Keratinocyte (primary cell): ENCODE measurements at regions not wholly inside any gene's neighbourhood (a gene's known extent, or its start where the extent isn't known, plus 50 kb on each side); places are given as distances from the start of the nearest gene placed in this dataset.

Experiments
- DNase-seq: peaks from one replicate; pipeline ENCODE4 v3.0.0-alpha.2; 2011; ENCODE audit warnings: low read depth, missing footprints, low spot score
- FAIRE-seq: peaks from 2 replicates; lab custom pipeline; 2011; peaks lifted over from hg19 to GRCh38; lab: Jason Lieb, UNC
- H2AFZ ChIP-seq: 2 replicates; pipeline ENCODE4 v1.6.0; 2012; ENCODE audit warnings: low read length, control low read depth, inconsistent platforms; ENCODE audit not compliant: control insufficient read depth
- H3K27ac ChIP-seq: 2 replicates; pipeline ENCODE4 v1.5.1; 2011; ENCODE audit warnings: low read length; ENCODE audit not compliant: control insufficient read depth, insufficient read depth
- H3K27me3 ChIP-seq: 3 replicates; pipeline ENCODE4 v1.6.0; 2011; ENCODE audit warnings: low read length; ENCODE audit not compliant: control insufficient read depth, insufficient read depth; ENCODE audit errors: extremely low read depth
- H3K36me3 ChIP-seq, 2 experiments: 2 replicates in 1 of 2; 3 replicates in 1 of 2; pipeline ENCODE4 v1.5.1; 2011; ENCODE audit warnings: low read length in 2 of 2, mild to moderate bottlenecking in 1 of 2; ENCODE audit not compliant: control insufficient read depth in 2 of 2, insufficient read depth in 2 of 2; ENCODE audit errors: extremely low read depth in 1 of 2
- H3K4me1 ChIP-seq: 3 replicates; pipeline ENCODE4 v1.5.1; 2011; ENCODE audit warnings: low read length; ENCODE audit not compliant: control insufficient read depth, insufficient read depth; ENCODE audit errors: extremely low read depth
- H3K4me2 ChIP-seq: 3 replicates; pipeline ENCODE4 v1.6.0; 2011; ENCODE audit warnings: low read depth, low read length; ENCODE audit not compliant: control insufficient read depth, insufficient read depth; ENCODE audit errors: extremely low read depth
- H3K4me3 ChIP-seq, 3 experiments: fragments of 200-600 bp in 1 of 3; sonication (generic) in 1 of 3; 2 replicates in 2 of 3; 3 replicates in 1 of 3; pipeline ENCODE4 v1.5.1; 2011 to 2016; ENCODE audit warnings: low read length in 3 of 3, mild to moderate bottlenecking in 3 of 3, control low read depth in 2 of 3, inconsistent platforms in 1 of 3, low read depth in 1 of 3, mixed read lengths in 1 of 3, mixed run types in 1 of 3, moderate library complexity in 1 of 3; ENCODE audit not compliant: control insufficient read depth in 2 of 3, insufficient read depth in 2 of 3; ENCODE audit errors: extremely low read depth in 1 of 3
- H3K79me2 ChIP-seq: 2 replicates; pipeline ENCODE4 v1.6.0; 2012; ENCODE audit warnings: low read length; ENCODE audit not compliant: control insufficient read depth, insufficient read depth
- H3K9ac ChIP-seq: 3 replicates; pipeline ENCODE4 v1.6.0; 2011; ENCODE audit warnings: low read length; ENCODE audit not compliant: control insufficient read depth, insufficient read depth; ENCODE audit errors: extremely low read depth
- H3K9me1 ChIP-seq: 3 replicates; pipeline ENCODE4 v1.6.0; 2011; ENCODE audit warnings: low read length; ENCODE audit not compliant: control insufficient read depth, insufficient read depth; ENCODE audit errors: extremely low read depth
- H3K9me3 ChIP-seq: 2 replicates; pipeline ENCODE4 v1.5.1; 2012; ENCODE audit warnings: low read depth, low read length; ENCODE audit not compliant: control insufficient read depth
- H4K20me1 ChIP-seq: 3 replicates; pipeline ENCODE4 v1.6.0; 2011; ENCODE audit warnings: low read length; ENCODE audit not compliant: control insufficient read depth, insufficient read depth; ENCODE audit errors: extremely low read depth
- CTCF ChIP-seq, 3 experiments: IDR thresholded peaks in 1 of 3; conservative IDR thresholded peaks in 1 of 3; optimal IDR thresholded peaks in 1 of 3; 2 replicates in 2 of 3; 3 replicates in 1 of 3; pipeline versions ENCODE3 to v1.5.1; 2011; ENCODE audit warnings: low read length in 3 of 3, mild to moderate bottlenecking in 3 of 3, moderate library complexity in 2 of 3, control low read depth in 1 of 3, inconsistent platforms in 1 of 3; ENCODE audit not compliant: insufficient read depth in 2 of 3; ENCODE audit errors: extremely low read depth in 1 of 3
- EZH2 ChIP-seq: IDR thresholded peaks from one replicate; pipeline ENCODE4 v1.6.1; 2012; ENCODE audit warnings: inconsistent platforms, mild to moderate bottlenecking, low read length, moderate library complexity
- dilution Hi-C: fragments of 300-500 bp; cut with MboI; formaldehyde crosslinking; loops from one replicate; pipeline ENCODE4 v1.7.0; 2020; ENCODE audit warnings: low sequenced_read_pairs; ENCODE audit not compliant: extremely low pct_ligation_motif_present

- no peaks in the 10 kb centered on the region for H4K20me1 ChIP-seq
- H3K4me3 ChIP-seq, result no peak overlapping the region
- H3K9me3 ChIP-seq, result no peaks in the 10 kb centered on the region
- FAIRE-seq (no peak), DNase-seq (no peak)
- H3K4me2 ChIP-seq, result no peak overlapping the region
- H3K36me3 ChIP-seq, result no peaks in the 10 kb centered on the region
- H3K79me2 ChIP-seq, result no peaks in the 10 kb centered on the region
- no peaks in the 10 kb centered on the region for H3K27me3 ChIP-seq
- no peaks in the 10 kb centered on the region for H3K4me1 ChIP-seq
- dilution Hi-C loops, result no loop called here
- H3K27ac ChIP-seq, result no peak overlapping the region
- no peak for TF ChIP-seq EZH2
- TF ChIP-seq CTCF (optimal IDR thresholded peaks at IDR 0.05 in 1 of 3, IDR thresholded peaks at IDR 0.05 in 1 of 3, conservative IDR thresholded peaks at IDR 0.05 in 1 of 3; ENCODE audit: extremely low read depth in 1 of 3, insufficient read depth in 2 of 3, low read length in 3 of 3), result no peak
- H2AFZ ChIP-seq, result no peak overlapping the region
- no peak overlapping the region for H3K9ac ChIP-seq
- H3K9me1 ChIP-seq, result no peaks in the 10 kb centered on the region
Observed at GRCh38 chr14:98170575-98170974, 1101.4 kb downstream of the BCL11B start.

- no peak for DNase-seq
- no peak for FAIRE-seq
Observed at GRCh38 chr14:98171654-98172053, 1100.3 kb downstream of the BCL11B start.

More at GRCh38 chr14:98171654-98172053, 1100.3 kb downstream of the BCL11B start:
- no peaks in the 10 kb centered on the region for H3K36me3 ChIP-seq
- TF ChIP-seq CTCF (optimal IDR thresholded peaks at IDR 0.05 in 1 of 3, IDR thresholded peaks at IDR 0.05 in 1 of 3, conservative IDR thresholded peaks at IDR 0.05 in 1 of 3; ENCODE audit: extremely low read depth in 1 of 3, insufficient read depth in 2 of 3, low read length in 3 of 3) (no peak), EZH2 (no peak)
- H3K4me2 ChIP-seq, result no peak overlapping the region
- H3K27me3 ChIP-seq, result no peaks in the 10 kb centered on the region
- H4K20me1 ChIP-seq, result no peaks in the 10 kb centered on the region
- no peaks in the 10 kb centered on the region for H3K9me1 ChIP-seq
- H3K9ac ChIP-seq, result no peak overlapping the region
- no peaks in the 10 kb centered on the region for H3K4me1 ChIP-seq
- H3K27ac ChIP-seq, result no peak overlapping the region
- no peaks in the 10 kb centered on the region for H3K9me3 ChIP-seq
- no peak overlapping the region for H2AFZ ChIP-seq
- H3K4me3 ChIP-seq, result no peak overlapping the region
- no peaks in the 10 kb centered on the region for H3K79me2 ChIP-seq
- dilution Hi-C loops, result no loop called here
